Sigmoid colon (tissue), 4 donors: ENCODE measurements at regions not wholly inside any gene's neighbourhood (a gene's known extent, or its start where the extent isn't known, plus 50 kb on each side); places are given as distances from the start of the nearest gene placed in this dataset.

Source experiments
- CTCF ChIP-seq, 4 experiments: fragments of 450-650 bp in 3 of 4; fragments of 200-600 bp in 1 of 4; IDR thresholded peaks; one replicate each; pipeline ENCODE4 v1.5.1; 2016 to 2019; ENCODE audit warnings: antibody characterized with exemption in 4 of 4, mild to moderate bottlenecking in 3 of 4, moderate library complexity in 2 of 4
- EP300 ChIP-seq, 4 donors: sonication (generic); formaldehyde crosslinking; IDR thresholded peaks; one replicate each; pipeline ENCODE4 v1.6.1; 2017; ENCODE audit warnings: antibody characterized with exemption in 4 of 4
- POLR2AphosphoS5 ChIP-seq, 4 donors: sonication (generic); formaldehyde crosslinking; IDR thresholded peaks; one replicate each; pipeline ENCODE4 v1.6.1; 2017; ENCODE audit warnings: antibody characterized with exemption in 4 of 4

- TF ChIP-seq CTCF (IDR thresholded peaks at IDR 0.05) (no peak), EP300 (IDR thresholded peaks at IDR 0.05) (no peak), POLR2AphosphoS5 (IDR thresholded peaks at IDR 0.05) (no peak)
These were observed 203.5 kb upstream of the LINGO1 start for GRCh38 chr15:77836121-77836692.
